H1 (cell line): ENCODE measurements at regions not wholly inside any gene's neighbourhood (a gene's known extent, or its start where the extent isn't known, plus 50 kb on each side); places are given as distances from the start of the nearest gene placed in this dataset.

Experiments
- CTCF ChIA-PET: fragments of 300-600 bp; sonication (Branson Sonifier 250); formaldehyde crosslinking; loops from one replicate; lab custom pipeline; 2021; ENCODE audit not compliant: partially characterized antibody; lab: Charles Lee
- POLR2A ChIA-PET: fragments of 300-600 bp; sonication (Branson Sonifier 250); formaldehyde crosslinking; loops from one replicate; lab custom pipeline; 2021; ENCODE audit warnings: inconsistent platforms; ENCODE audit not compliant: partially characterized antibody; lab: Charles Lee
- DNase-seq, 2 experiments: peaks; one replicate each; pipeline versions ENCODE4 v3.0.0 to v3.0.0-alpha.2; 2010 to 2022; ENCODE audit warnings: low spot score in 2 of 2, low read depth in 1 of 2, mixed read lengths in 1 of 2
- FAIRE-seq: peaks from 2 replicates; lab custom pipeline; 2011; peaks lifted over from hg19 to GRCh38; lab: Jason Lieb, UNC
- H2AFZ ChIP-seq: 2 replicates; pipeline ENCODE4 v1.8.1; 2012; ENCODE audit warnings: low read length, inconsistent platforms
- H2AK5ac ChIP-seq: 2 replicates; pipeline ENCODE4 v1.6.1; 2013; ENCODE audit warnings: low read depth, low read length
- H2BK120ac ChIP-seq: replicated peaks from 2 replicates; pipeline ENCODE3; 2013; ENCODE audit warnings: low read depth, low read length, inconsistent platforms
- H2BK12ac ChIP-seq: 2 replicates; pipeline ENCODE4 v1.6.1; 2013; ENCODE audit warnings: low read depth, low read length
- H2BK15ac ChIP-seq: 2 replicates; pipeline ENCODE4 v1.6.1; 2013; ENCODE audit warnings: low read length
- H2BK20ac ChIP-seq: 2 replicates; pipeline ENCODE4 v1.6.1; 2013; ENCODE audit warnings: low read length
- H2BK5ac ChIP-seq: 2 replicates; pipeline ENCODE4 v1.6.1; 2013; ENCODE audit warnings: low read depth, low read length
- H3K14ac ChIP-seq: 2 replicates; pipeline ENCODE4 v1.6.1; 2013; ENCODE audit warnings: inconsistent platforms; ENCODE audit not compliant: insufficient read length
- H3K18ac ChIP-seq: 2 replicates; pipeline ENCODE4 v1.6.1; 2013; ENCODE audit warnings: low read length; ENCODE audit errors: extremely low read depth
- H3K23ac ChIP-seq: 2 replicates; pipeline ENCODE4 v1.6.1; 2013; ENCODE audit warnings: inconsistent platforms; ENCODE audit not compliant: insufficient read length
- H3K23me2 ChIP-seq: 2 replicates; pipeline ENCODE4 v1.6.1; 2013; ENCODE audit warnings: low read depth, low read length
- H3K27ac ChIP-seq: 2 replicates; pipeline ENCODE4 v1.6.1; 2011; ENCODE audit warnings: low read depth, low read length, inconsistent platforms
- H3K27me3 ChIP-seq, 4 experiments: replicated peaks in 1 of 4; 1 replicate in 1 of 4; 2 replicates in 3 of 4; pipeline versions ENCODE4 v1.6.1 to v1.8.1; 2011 to 2013; ENCODE audit warnings: low read length in 3 of 4, mild to moderate bottlenecking in 3 of 4, inconsistent platforms in 2 of 4, mixed read lengths in 2 of 4, moderate library complexity in 1 of 4; ENCODE audit not compliant: control insufficient read depth in 3 of 4, insufficient read depth in 3 of 4; ENCODE audit errors: extremely low read depth in 1 of 4
- H3K36me3 ChIP-seq, 4 experiments: 2 replicates each; pipeline versions ENCODE4 v1.6.1 to v1.8.1; 2011 to 2013; ENCODE audit warnings: mild to moderate bottlenecking in 4 of 4, low read length in 3 of 4, moderate library complexity in 2 of 4, control low read depth in 1 of 4, inconsistent platforms in 1 of 4; ENCODE audit not compliant: insufficient read depth in 4 of 4, control insufficient read depth in 2 of 4
- H3K4ac ChIP-seq: replicated peaks from 2 replicates; pipeline ENCODE3; 2013; ENCODE audit warnings: low read length, low read depth, mixed read lengths, inconsistent platforms; ENCODE audit not compliant: insufficient read length
- H3K4me1 ChIP-seq, 4 experiments: replicated peaks in 1 of 4; 1 replicate in 1 of 4; 2 replicates in 3 of 4; pipeline versions ENCODE4 v1.6.1 to v1.8.1; 2011 to 2013; ENCODE audit warnings: low read length in 3 of 4, inconsistent platforms in 2 of 4, mixed read lengths in 1 of 4; ENCODE audit not compliant: insufficient read depth in 4 of 4, control insufficient read depth in 3 of 4
- H3K4me2 ChIP-seq, 2 experiments: 2 replicates each; pipeline versions ENCODE4 v1.6.1 to v1.8.1; 2011 to 2013; ENCODE audit warnings: low read depth in 2 of 2, low read length in 2 of 2, control low read depth in 1 of 2, inconsistent platforms in 1 of 2, mild to moderate bottlenecking in 1 of 2; ENCODE audit not compliant: insufficient read depth in 1 of 2
- H3K4me3 ChIP-seq, 4 experiments: fragments of 200-600, 300-600 bp in 1 of 4; sonication (generic), shearing (Covaris generic), sonication (Bioruptor Twin) in 1 of 4; 2 replicates each; pipeline versions ENCODE4 v1.5.1 to v1.8.1; 2011 to 2016; ENCODE audit warnings: low read length in 4 of 4, low read depth in 3 of 4, control low read depth in 2 of 4, inconsistent platforms in 2 of 4, mild to moderate bottlenecking in 2 of 4, mixed read lengths in 1 of 4, moderate library complexity in 1 of 4; ENCODE audit not compliant: insufficient read depth in 2 of 4; ENCODE audit errors: extremely low read depth in 1 of 4
- H3K56ac ChIP-seq: replicated peaks from 2 replicates; pipeline ENCODE3; 2013; ENCODE audit warnings: low read depth, mild to moderate bottlenecking, mixed read lengths, low read length, inconsistent platforms; ENCODE audit not compliant: insufficient read length
- H3K79me1 ChIP-seq: 2 replicates; pipeline ENCODE4 v1.6.1; 2013; ENCODE audit warnings: low read depth, low read length, control low read depth
- H3K79me2 ChIP-seq, 2 experiments: 2 replicates each; pipeline versions ENCODE4 v1.6.1 to v1.8.1; 2012 to 2013; ENCODE audit warnings: low read length in 2 of 2, mild to moderate bottlenecking in 2 of 2, inconsistent platforms in 1 of 2; ENCODE audit not compliant: insufficient read depth in 2 of 2, control insufficient read depth in 1 of 2
- H3K9ac ChIP-seq, 4 experiments: replicated peaks in 1 of 4; 1 replicate in 1 of 4; 2 replicates in 3 of 4; pipeline versions ENCODE4 v1.6.1 to v1.8.1; 2011 to 2013; ENCODE audit warnings: low read depth in 3 of 4, low read length in 3 of 4, control low read depth in 2 of 4, mild to moderate bottlenecking in 2 of 4, moderate library complexity in 2 of 4, inconsistent platforms in 1 of 4; ENCODE audit errors: extremely low read depth in 1 of 4
- H3K9me3 ChIP-seq, 2 experiments: 2 replicates each; pipeline versions ENCODE4 v1.6.1 to v1.8.1; 2012 to 2013; ENCODE audit warnings: mild to moderate bottlenecking in 2 of 2, moderate library complexity in 2 of 2, control low read depth in 1 of 2, inconsistent platforms in 1 of 2, low read depth in 1 of 2, low read length in 1 of 2, mixed read lengths in 1 of 2; ENCODE audit not compliant: insufficient read depth in 2 of 2
- H4K20me1 ChIP-seq, 2 experiments: replicated peaks in 1 of 2; 2 replicates each; pipeline versions ENCODE3 to v1.8.1; 2011 to 2013; ENCODE audit warnings: inconsistent platforms in 2 of 2, low read length in 2 of 2, mild to moderate bottlenecking in 1 of 2; ENCODE audit not compliant: insufficient read depth in 2 of 2, control insufficient read depth in 1 of 2
- H4K5ac ChIP-seq: 2 replicates; pipeline ENCODE4 v1.6.1; 2013; ENCODE audit warnings: low read length, low read depth, mixed read lengths, inconsistent platforms; ENCODE audit not compliant: insufficient read length
- H4K8ac ChIP-seq: 2 replicates; pipeline ENCODE4 v1.8.0; 2013; ENCODE audit warnings: mild to moderate bottlenecking, moderate library complexity, low read length, inconsistent platforms; ENCODE audit not compliant: insufficient read depth; ENCODE audit errors: extremely low read depth
- H4K91ac ChIP-seq: replicated peaks from 2 replicates; pipeline ENCODE3; 2013; ENCODE audit warnings: low read length, mixed read lengths, inconsistent platforms; ENCODE audit not compliant: insufficient read length
- CHD1 ChIP-seq: IDR thresholded peaks from 2 replicates; pipeline ENCODE4 v1.6.1; 2012; ENCODE audit warnings: low read depth, low read length, improper control_type of control experiment
- EGR1 ChIP-seq: IDR thresholded peaks from 2 replicates; pipeline ENCODE4 v1.6.1; 2011; ENCODE audit warnings: low read depth, low read length, borderline replicate concordance
- GABPA ChIP-seq: IDR thresholded peaks from 2 replicates; pipeline ENCODE4 v1.6.1; 2011; ENCODE audit warnings: mild to moderate bottlenecking, low read length, moderate library complexity, borderline replicate concordance; ENCODE audit not compliant: insufficient read depth
- KDM1A ChIP-seq: fragments of 200-600, 300-600 bp; sonication (generic); IDR thresholded peaks from 2 replicates; pipeline ENCODE4 v1.7.1; 2016; ENCODE audit warnings: mild to moderate bottlenecking, low read length, borderline replicate concordance
- KDM5A ChIP-seq: fragments of 200-600 bp; IDR thresholded peaks from 2 replicates; pipeline ENCODE4 v1.7.1; 2012; ENCODE audit warnings: mild to moderate bottlenecking, low read length, inconsistent platforms, mixed read lengths
- MAFK ChIP-seq: IDR thresholded peaks from 2 replicates; pipeline ENCODE4 v1.6.1; 2012; ENCODE audit warnings: low read depth, mild to moderate bottlenecking, improper control_type of control experiment, low read length
- SP4 ChIP-seq: IDR thresholded peaks from 2 replicates; pipeline ENCODE4 v1.6.1; 2012; ENCODE audit warnings: low read length, inconsistent platforms
- TEAD4 ChIP-seq: IDR thresholded peaks from 2 replicates; pipeline ENCODE4 v1.6.1; 2012; ENCODE audit warnings: low read depth, low read length, inconsistent platforms, mixed read lengths
- YY1 ChIP-seq: IDR thresholded peaks from 2 replicates; pipeline ENCODE4 v1.6.1; 2011; ENCODE audit warnings: low read depth, mild to moderate bottlenecking, low read length
- WGBS, 2 experiments: shearing (Covaris generic) in 1 of 2; methylation state at CpG; one replicate each; pipeline versions ENCODE4 v1.1.6 to v1.1.7; 2013 to 2015; ENCODE audit warnings: low lambda C conversion rate in 2 of 2, mixed read lengths in 2 of 2, inconsistent platforms in 1 of 2, low coverage in 1 of 2, missing lambda C conversion rate in 1 of 2; ENCODE audit not compliant: insufficient replicate concordance in 2 of 2, insufficient coverage in 1 of 2, insufficient read length in 1 of 2; ENCODE audit errors: extremely low coverage in 1 of 2, missing lambda C conversion rate in 1 of 2; 5-methylcytosine and 5-hydroxymethylcytosine counted together
- TF ChIP-seq, protein P1 (sequence below): IDR thresholded peaks from 2 replicates; pipeline ENCODE4 v1.6.1; 2011; ENCODE audit warnings: low read depth, mild to moderate bottlenecking, low read length; ENCODE audit not compliant: insufficient read depth

DNA sequence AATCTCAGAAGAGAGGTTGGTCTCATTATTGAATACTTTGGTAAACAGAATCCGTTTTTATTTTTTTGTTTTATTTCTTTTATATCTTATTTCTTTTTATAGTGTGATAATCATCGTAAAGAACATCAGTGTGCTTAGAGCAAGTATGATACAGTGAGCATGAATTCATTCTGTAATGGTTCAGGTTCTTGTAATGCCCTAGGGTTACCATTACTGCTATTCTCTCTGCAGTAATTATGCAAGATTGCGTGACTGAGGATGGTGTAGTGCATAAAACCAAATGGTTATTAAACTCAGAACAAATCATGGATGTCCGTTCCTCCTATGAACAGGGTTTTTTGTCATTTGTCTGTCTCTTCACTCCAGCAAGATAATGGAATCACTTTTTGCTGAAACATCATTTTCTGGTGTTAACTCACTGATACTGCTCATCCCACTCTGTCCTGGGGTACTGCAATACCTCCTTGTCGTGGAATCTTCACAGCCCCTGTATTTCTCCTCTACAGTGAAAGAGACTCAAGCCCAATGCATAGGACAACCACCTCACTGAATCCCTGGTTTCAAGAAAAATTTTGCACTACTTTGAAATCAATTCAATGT lies 274.8 kb upstream of the ST6GAL2 start:
- no peaks in the 10 kb centered on the region for H3K79me1 ChIP-seq
- H3K27ac ChIP-seq = no peak overlapping the region
- H4K91ac ChIP-seq = no peak overlapping the region
- H3K27me3 ChIP-seq = no peaks in the 10 kb centered on the region
- H3K23me2 ChIP-seq = no peaks in the 10 kb centered on the region; the same call in 1 of the 2 replicates
- no peaks in the 10 kb centered on the region for H3K36me3 ChIP-seq
- H3K18ac ChIP-seq = no peak overlapping the region
- H3K4me2 ChIP-seq = no peak overlapping the region
- no peak overlapping the region for H3K9ac ChIP-seq
- no peak overlapping the region for H2BK120ac ChIP-seq
- H3K23ac ChIP-seq = no peak overlapping the region
- H3K56ac ChIP-seq = no peak overlapping the region
- no peak overlapping the region for H2BK5ac ChIP-seq
- no peaks in the 10 kb centered on the region for H3K9me3 ChIP-seq
- no peaks in the 10 kb centered on the region for H4K20me1 ChIP-seq
- FAIRE-seq (no peak), DNase-seq (no peak)
- H2BK15ac ChIP-seq = no peak overlapping the region
- H2BK20ac ChIP-seq = no peak overlapping the region
- no peak overlapping the region for H3K14ac ChIP-seq
- no peak overlapping the region for H2AFZ ChIP-seq
- no peaks in the 10 kb centered on the region for H3K79me2 ChIP-seq
- ChIA-PET POLR2A (no interaction called here), CTCF (no interaction called here)
- H2AK5ac ChIP-seq = no peak overlapping the region
- H4K8ac ChIP-seq = no peak overlapping the region
- H3K4me1 ChIP-seq = no peaks in the 10 kb centered on the region
- TF ChIP-seq MAFK (no peak), SP4 (no peak), EGR1 (no peak), KDM1A (no peak), GABPA (no peak), CHD1 (no peak), TEAD4 (no peak), YY1 (no peak), KDM5A (no peak)
- TF ChIP-seq, protein P1, sequence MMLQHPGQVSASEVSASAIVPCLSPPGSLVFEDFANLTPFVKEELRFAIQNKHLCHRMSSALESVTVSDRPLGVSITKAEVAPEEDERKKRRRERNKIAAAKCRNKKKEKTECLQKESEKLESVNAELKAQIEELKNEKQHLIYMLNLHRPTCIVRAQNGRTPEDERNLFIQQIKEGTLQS = no peak
- no peak overlapping the region for H3K4me3 ChIP-seq
- H4K5ac ChIP-seq = no peak overlapping the region
- 94% methylated on average over 5 of the region's 5 CpGs; no CpG with 5 or more reads in 1 of the 2 experiments for WGBS, 2 experiments
- no peak overlapping the region for H2BK12ac ChIP-seq
- H3K4ac ChIP-seq = no peak overlapping the region
